Keratinocyte (primary cell): ENCODE measurements at regions not wholly inside any gene's neighbourhood (a gene's known extent, or its start where the extent isn't known, plus 50 kb on each side); places are given as distances from the start of the nearest gene placed in this dataset.
A peak's percentile ranks its signal among the peaks of the same experiment; 100 is the strongest.

Source experiments
- DNase-seq: peaks from one replicate; pipeline ENCODE4 v3.0.0-alpha.2; 2011; ENCODE audit warnings: low read depth, missing footprints, low spot score
- FAIRE-seq: peaks from 2 replicates; lab custom pipeline; 2011; peaks lifted over from hg19 to GRCh38; lab: Jason Lieb, UNC
- H2AFZ ChIP-seq: 2 replicates; pipeline ENCODE4 v1.6.0; 2012; ENCODE audit warnings: low read length, control low read depth, inconsistent platforms; ENCODE audit not compliant: control insufficient read depth
- H3K27ac ChIP-seq: 2 replicates; pipeline ENCODE4 v1.5.1; 2011; ENCODE audit warnings: low read length; ENCODE audit not compliant: control insufficient read depth, insufficient read depth
- H3K27me3 ChIP-seq: 3 replicates; pipeline ENCODE4 v1.6.0; 2011; ENCODE audit warnings: low read length; ENCODE audit not compliant: control insufficient read depth, insufficient read depth; ENCODE audit errors: extremely low read depth
- H3K36me3 ChIP-seq, 2 experiments: 2 replicates in 1 of 2; 3 replicates in 1 of 2; pipeline ENCODE4 v1.5.1; 2011; ENCODE audit warnings: low read length in 2 of 2, mild to moderate bottlenecking in 1 of 2; ENCODE audit not compliant: control insufficient read depth in 2 of 2, insufficient read depth in 2 of 2; ENCODE audit errors: extremely low read depth in 1 of 2
- H3K4me1 ChIP-seq: 3 replicates; pipeline ENCODE4 v1.5.1; 2011; ENCODE audit warnings: low read length; ENCODE audit not compliant: control insufficient read depth, insufficient read depth; ENCODE audit errors: extremely low read depth
- H3K4me2 ChIP-seq: 3 replicates; pipeline ENCODE4 v1.6.0; 2011; ENCODE audit warnings: low read depth, low read length; ENCODE audit not compliant: control insufficient read depth, insufficient read depth; ENCODE audit errors: extremely low read depth
- H3K4me3 ChIP-seq, 3 experiments: fragments of 200-600 bp in 1 of 3; sonication (generic) in 1 of 3; 2 replicates in 2 of 3; 3 replicates in 1 of 3; pipeline ENCODE4 v1.5.1; 2011 to 2016; ENCODE audit warnings: low read length in 3 of 3, mild to moderate bottlenecking in 3 of 3, control low read depth in 2 of 3, inconsistent platforms in 1 of 3, low read depth in 1 of 3, mixed read lengths in 1 of 3, mixed run types in 1 of 3, moderate library complexity in 1 of 3; ENCODE audit not compliant: control insufficient read depth in 2 of 3, insufficient read depth in 2 of 3; ENCODE audit errors: extremely low read depth in 1 of 3
- H3K79me2 ChIP-seq: 2 replicates; pipeline ENCODE4 v1.6.0; 2012; ENCODE audit warnings: low read length; ENCODE audit not compliant: control insufficient read depth, insufficient read depth
- H3K9ac ChIP-seq: 3 replicates; pipeline ENCODE4 v1.6.0; 2011; ENCODE audit warnings: low read length; ENCODE audit not compliant: control insufficient read depth, insufficient read depth; ENCODE audit errors: extremely low read depth
- H3K9me1 ChIP-seq: 3 replicates; pipeline ENCODE4 v1.6.0; 2011; ENCODE audit warnings: low read length; ENCODE audit not compliant: control insufficient read depth, insufficient read depth; ENCODE audit errors: extremely low read depth
- H3K9me3 ChIP-seq: 2 replicates; pipeline ENCODE4 v1.5.1; 2012; ENCODE audit warnings: low read depth, low read length; ENCODE audit not compliant: control insufficient read depth
- H4K20me1 ChIP-seq: 3 replicates; pipeline ENCODE4 v1.6.0; 2011; ENCODE audit warnings: low read length; ENCODE audit not compliant: control insufficient read depth, insufficient read depth; ENCODE audit errors: extremely low read depth
- EZH2 ChIP-seq: IDR thresholded peaks from one replicate; pipeline ENCODE4 v1.6.1; 2012; ENCODE audit warnings: inconsistent platforms, mild to moderate bottlenecking, low read length, moderate library complexity
- dilution Hi-C: fragments of 300-500 bp; cut with MboI; formaldehyde crosslinking; loops from one replicate; pipeline ENCODE4 v1.7.0; 2020; ENCODE audit warnings: low sequenced_read_pairs; ENCODE audit not compliant: extremely low pct_ligation_motif_present
- TF ChIP-seq, protein P1 (sequence below), 3 experiments: IDR thresholded peaks in 1 of 3; conservative IDR thresholded peaks in 1 of 3; optimal IDR thresholded peaks in 1 of 3; 2 replicates in 2 of 3; 3 replicates in 1 of 3; pipeline versions ENCODE3 to v1.5.1; 2011; ENCODE audit warnings: low read length in 3 of 3, mild to moderate bottlenecking in 3 of 3, moderate library complexity in 2 of 3, control low read depth in 1 of 3, inconsistent platforms in 1 of 3; ENCODE audit not compliant: insufficient read depth in 2 of 3; ENCODE audit errors: extremely low read depth in 1 of 3

DNA sequence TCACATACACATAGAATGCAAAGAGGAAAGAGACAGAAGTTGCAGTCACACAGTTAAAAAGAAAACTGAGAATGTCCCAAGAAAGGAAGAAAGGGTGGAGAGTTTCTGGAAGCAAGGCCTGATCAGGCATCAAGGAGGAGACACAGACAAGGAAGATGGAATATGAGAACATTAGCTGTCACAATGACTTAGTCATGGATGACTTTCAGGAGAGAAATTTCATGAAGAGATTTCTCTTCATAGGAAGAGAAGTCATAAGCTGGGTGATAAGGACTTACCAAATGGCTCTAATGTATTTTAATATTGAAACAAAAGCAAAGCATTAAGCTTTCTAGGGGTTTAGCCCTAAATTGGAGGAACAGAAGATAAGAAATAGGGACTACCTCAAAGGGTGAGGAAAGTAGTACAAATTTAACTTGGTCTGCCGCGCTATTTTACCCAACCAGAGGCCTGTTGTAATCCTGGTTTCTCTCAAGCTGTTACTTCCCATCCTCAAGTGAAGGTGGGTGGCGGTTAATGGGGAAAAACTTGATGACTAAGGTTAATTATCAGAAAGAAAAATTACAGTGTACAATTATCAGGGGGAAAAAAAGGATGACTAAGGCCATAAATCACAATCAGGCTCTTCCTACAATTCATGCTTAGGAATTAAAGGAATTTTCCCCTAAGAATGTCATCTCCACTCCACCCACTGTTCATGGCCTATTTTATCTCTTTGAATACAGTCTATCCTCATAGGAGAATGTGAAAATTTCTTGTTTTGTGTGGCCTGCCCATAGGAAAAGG lies 93.9 kb upstream of the ADGRL2 start:
- no peak for DNase-seq
- Histone ChIP-seq H3K4me2 (peak overlapping the region; percentile 51), H3K9ac (no peak overlapping the region), H3K4me3 (no peak overlapping the region), H3K79me2 (no peaks in the 10 kb centered on the region), H3K27me3 (no peaks in the 10 kb centered on the region), H3K36me3 (no peaks in the 10 kb centered on the region), H4K20me1 (no peaks in the 10 kb centered on the region), H3K9me3 (no peaks in the 10 kb centered on the region), H2AFZ (peak overlapping the region; percentile 58), H3K4me1 (peaks cover 37% of the 10 kb centered on the region), H3K9me1 (no peaks in the 10 kb centered on the region), H3K27ac (peak overlapping the region; percentile 47)
- dilution Hi-C loops = no loop called here
- no peak for TF ChIP-seq EZH2
- TF ChIP-seq, protein P1, sequence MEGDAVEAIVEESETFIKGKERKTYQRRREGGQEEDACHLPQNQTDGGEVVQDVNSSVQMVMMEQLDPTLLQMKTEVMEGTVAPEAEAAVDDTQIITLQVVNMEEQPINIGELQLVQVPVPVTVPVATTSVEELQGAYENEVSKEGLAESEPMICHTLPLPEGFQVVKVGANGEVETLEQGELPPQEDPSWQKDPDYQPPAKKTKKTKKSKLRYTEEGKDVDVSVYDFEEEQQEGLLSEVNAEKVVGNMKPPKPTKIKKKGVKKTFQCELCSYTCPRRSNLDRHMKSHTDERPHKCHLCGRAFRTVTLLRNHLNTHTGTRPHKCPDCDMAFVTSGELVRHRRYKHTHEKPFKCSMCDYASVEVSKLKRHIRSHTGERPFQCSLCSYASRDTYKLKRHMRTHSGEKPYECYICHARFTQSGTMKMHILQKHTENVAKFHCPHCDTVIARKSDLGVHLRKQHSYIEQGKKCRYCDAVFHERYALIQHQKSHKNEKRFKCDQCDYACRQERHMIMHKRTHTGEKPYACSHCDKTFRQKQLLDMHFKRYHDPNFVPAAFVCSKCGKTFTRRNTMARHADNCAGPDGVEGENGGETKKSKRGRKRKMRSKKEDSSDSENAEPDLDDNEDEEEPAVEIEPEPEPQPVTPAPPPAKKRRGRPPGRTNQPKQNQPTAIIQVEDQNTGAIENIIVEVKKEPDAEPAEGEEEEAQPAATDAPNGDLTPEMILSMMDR (optimal IDR thresholded peaks at IDR 0.05 in 1 of 3, IDR thresholded peaks at IDR 0.05 in 1 of 3, conservative IDR thresholded peaks at IDR 0.05 in 1 of 3; ENCODE audit: extremely low read depth in 1 of 3, insufficient read depth in 2 of 3, low read length in 3 of 3) = no peak
- peak; percentile 78 for FAIRE-seq

GRCh38 chr1:81703756-81704463 lies 96.8 kb upstream of the ADGRL2 start:
- Histone ChIP-seq H3K36me3 (no peaks in the 10 kb centered on the region), H3K9ac (no peak overlapping the region), H3K9me3 (no peaks in the 10 kb centered on the region), H3K4me3 (no peak overlapping the region), H4K20me1 (no peaks in the 10 kb centered on the region), H2AFZ (no peak overlapping the region), H3K27me3 (no peaks in the 10 kb centered on the region), H3K79me2 (no peaks in the 10 kb centered on the region), H3K4me1 (peaks cover 50% of the 10 kb centered on the region), H3K9me1 (no peaks in the 10 kb centered on the region), H3K27ac (peak overlapping the region; percentile 62), H3K4me2 (no peak overlapping the region)
- TF ChIP-seq, protein P1 (optimal IDR thresholded peaks at IDR 0.05 in 1 of 3, IDR thresholded peaks at IDR 0.05 in 1 of 3, conservative IDR thresholded peaks at IDR 0.05 in 1 of 3; ENCODE audit: extremely low read depth in 1 of 3, insufficient read depth in 2 of 3, low read length in 3 of 3) = no peak
- no peak for TF ChIP-seq EZH2
- DNase-seq (no peak), FAIRE-seq (no peak)
- dilution Hi-C loops = no loop called here
